KG1 (cell line): ENCODE measurements at regions not wholly inside any gene's neighbourhood (a gene's known extent, or its start where the extent isn't known, plus 50 kb on each side); places are given as distances from the start of the nearest gene placed in this dataset.
A peak's percentile ranks its signal among the peaks of the same experiment; 100 is the strongest.

Source experiments
- DNase-seq: peaks from one replicate; lab custom pipeline; 2025; lab: John Stamatoyannopoulos, UW

- DNase-seq, result no peak
Measured at GRCh38 chr20:37643400-37643799, 50.4 kb upstream of the CTNNBL1 start.

- DNase-seq, result no peak
Measured at GRCh38 chr20:37642246-37642645, 51.6 kb upstream of the CTNNBL1 start.

- no peak for DNase-seq
Measured at GRCh38 chr20:37640600-37641561, 52.9 kb upstream of the CTNNBL1 start.

- DNase-seq, result no peak
Measured at GRCh38 chr20:37638527-37638926, 55.3 kb upstream of the CTNNBL1 start.

- DNase-seq, result no peak
Measured at GRCh38 chr20:37636977-37637376, 56.9 kb upstream of the CTNNBL1 start.

GRCh38 chr20:37636212-37636975, 57.4 kb upstream of the CTNNBL1 start:
- DNase-seq, result no peak

GRCh38 chr20:37630993-37631392, 62.8 kb upstream of the CTNNBL1 start:
- no peak for DNase-seq

- DNase-seq, result no peak
Measured at GRCh38 chr20:37630166-37630565, 63.7 kb upstream of the CTNNBL1 start.

- DNase-seq, result no peak
Measured at GRCh38 chr20:37627767-37628130, 66.1 kb upstream of the CTNNBL1 start.

- DNase-seq, result peak; percentile 35
Measured at GRCh38 chr20:37627060-37627766, 66.6 kb upstream of the CTNNBL1 start.

- no peak for DNase-seq
Measured at GRCh38 chr20:37624963-37625362, 68.9 kb upstream of the CTNNBL1 start.

GRCh38 chr20:37622728-37623127, 71.1 kb upstream of the CTNNBL1 start:
- DNase-seq, result no peak

GRCh38 chr20:37619496-37619895, 74.3 kb upstream of the CTNNBL1 start:
- DNase-seq, result no peak

GRCh38 chr20:37616110-37616425, 77.8 kb upstream of the CTNNBL1 start:
- no peak for DNase-seq

GRCh38 chr20:37615340-37616109, 78.3 kb upstream of the CTNNBL1 start:
- no peak for DNase-seq

- no peak for DNase-seq
Measured at GRCh38 chr20:37611852-37612251, 82.0 kb upstream of the CTNNBL1 start.

- no peak for DNase-seq
Measured at GRCh38 chr20:37611346-37611745, 82.5 kb upstream of the CTNNBL1 start.

- no peak for DNase-seq
Measured at GRCh38 chr20:37610203-37610798, 82.6 kb upstream of the BLCAP start.

GRCh38 chr20:37602634-37603033, 75.0 kb upstream of the BLCAP start:
- no peak for DNase-seq

GRCh38 chr20:37600486-37600885, 72.8 kb upstream of the BLCAP start:
- no peak for DNase-seq

GRCh38 chr20:37598575-37599342, 71.1 kb upstream of the BLCAP start:
- no peak for DNase-seq
